ENCODE measurements at regions not wholly inside any gene's neighbourhood (a gene's known extent, or its start where the extent isn't known, plus 50 kb on each side); places are given as distances from the start of the nearest gene placed in this dataset.

- Histone ChIP-seq H3K9ac (ENCODE audit: low read depth in 1 of 2, low read length in 2 of 2) (no peak overlapping the region), H3K4me1 (ENCODE audit: control insufficient read depth in 4 of 4, insufficient read depth in 4 of 4, low read length in 3 of 4) (no peaks in the 10 kb centered on the region), H3K4me3 (ENCODE audit: low read depth in 1 of 3, low read length in 3 of 3) (no peak overlapping the region), H3K27me3 (ENCODE audit: control insufficient read depth in 4 of 4, insufficient read depth in 4 of 4, low read length in 3 of 4) (no peaks in the 10 kb centered on the region), H3K36me3 (ENCODE audit: control insufficient read depth in 4 of 4, insufficient read depth in 3 of 4, low read depth in 1 of 4, low read length in 3 of 4) (no peaks in the 10 kb centered on the region), H3K27ac (ENCODE audit: low read depth in 1 of 2, low read length in 2 of 2) (no peak overlapping the region), H3K9me3 (ENCODE audit: control insufficient read depth in 4 of 4, low read length in 3 of 4) (no peaks in the 10 kb centered on the region)
- DNase-seq (ENCODE audit: low spot score): no peak
- TF ChIP-seq JUND (IDR thresholded peaks at IDR 0.05) (no peak), RXRA (IDR thresholded peaks at IDR 0.05) (no peak), YY1 (IDR thresholded peaks at IDR 0.05) (no peak), HNF4G (IDR thresholded peaks at IDR 0.05) (no peak), GABPA (IDR thresholded peaks at IDR 0.05 in 1 of 2, conservative IDR thresholded peaks at IDR 0.05 in 1 of 2) (no peak), NR2F2 (IDR thresholded peaks at IDR 0.05) (no peak), REST (IDR thresholded peaks at IDR 0.05) (no peak), MAX (IDR thresholded peaks at IDR 0.05) (no peak), RAD21 (IDR thresholded peaks at IDR 0.05) (no peak), FOXA2 (IDR thresholded peaks at IDR 0.05) (no peak), ZBTB33 (IDR thresholded peaks at IDR 0.05) (no peak), ATF3 (IDR thresholded peaks at IDR 0.05) (no peak), SP1 (IDR thresholded peaks at IDR 0.05) (no peak), HNF4A (conservative IDR thresholded peaks at IDR 0.05) (no peak), TAF1 (conservative IDR thresholded peaks at IDR 0.05) (no peak), CTCF (IDR thresholded peaks at IDR 0.05; ENCODE audit: low read depth, low read length, missing input control) (no peak)
- 95% methylated on average over 31 of the region's 31 CpGs for WGBS
These were observed 189.1 kb downstream of the SLC7A11 start for GRCh38 chr4:138052806-138053632.

All from liver (tissue), 8 donors.